ENCODE measurements at regions not wholly inside any gene's neighbourhood (a gene's known extent, or its start where the extent isn't known, plus 50 kb on each side); places are given as distances from the start of the nearest gene placed in this dataset.
A peak's percentile ranks its signal among the peaks of the same experiment; 100 is the strongest.

DNA sequence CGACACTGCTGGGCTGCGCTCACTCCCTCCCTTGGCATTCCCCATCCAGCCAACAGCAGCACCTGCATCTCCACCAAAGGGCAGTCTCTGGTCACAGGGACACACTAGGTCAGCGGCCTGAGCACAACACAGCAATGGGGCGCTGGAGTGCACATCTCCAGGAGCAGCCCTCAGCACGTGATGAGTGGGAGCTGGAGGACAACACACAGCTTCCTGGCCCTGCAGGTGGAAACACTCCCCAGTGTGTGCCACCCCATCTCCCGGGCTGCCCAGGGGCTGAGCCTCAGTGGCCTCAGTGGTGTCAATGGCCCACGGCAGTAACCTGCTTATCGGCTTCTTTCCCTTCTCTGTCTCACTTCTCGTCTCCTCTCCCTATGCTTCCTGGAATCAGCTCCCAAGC, 96.8 kb upstream of the VSTM2B start:
- ATAC-seq: no peak
- no peak for DNase-seq

DNA sequence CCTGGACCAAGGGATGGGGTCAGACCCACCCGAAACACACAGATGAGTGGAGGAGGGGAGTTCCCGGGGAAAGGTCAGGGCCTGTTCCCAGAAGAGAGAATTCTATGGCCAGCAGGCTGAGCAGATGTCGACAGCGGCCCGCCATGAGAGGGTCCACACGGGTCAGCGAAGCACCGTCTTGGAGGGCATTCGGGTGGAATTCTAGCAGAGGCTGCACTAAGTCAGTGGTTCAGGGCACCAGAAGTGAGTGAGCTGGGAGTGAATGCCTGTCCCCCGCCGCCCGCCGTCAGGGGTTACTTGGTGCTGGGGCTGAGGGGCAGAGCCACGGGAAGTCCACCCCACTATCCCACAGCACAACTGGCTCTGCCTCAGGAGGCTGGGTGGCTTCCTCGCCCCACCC, 96.2 kb upstream of the VSTM2B start:
- no peak for DNase-seq
- no peak for ATAC-seq

DNA sequence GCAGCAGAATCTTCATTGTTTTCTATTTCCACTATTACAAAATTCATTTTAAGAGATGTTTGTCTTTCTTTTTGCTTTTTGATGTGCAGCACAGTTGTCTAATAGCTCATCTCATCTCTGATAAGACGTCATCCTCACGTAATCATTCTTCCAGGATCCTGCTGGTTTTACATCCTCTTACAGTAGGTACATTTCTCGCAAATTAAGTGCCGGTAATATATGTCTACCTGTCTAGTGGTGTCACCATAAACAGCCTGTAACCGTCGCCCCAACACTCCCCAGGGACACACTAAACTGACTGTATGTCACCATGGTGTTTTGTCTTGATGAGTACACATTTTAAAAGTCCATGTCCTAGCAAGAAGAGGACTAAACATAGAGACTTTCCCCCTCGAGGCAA, 94.5 kb upstream of the VSTM2B start:
- no peak for DNase-seq
- ATAC-seq: no peak

DNA sequence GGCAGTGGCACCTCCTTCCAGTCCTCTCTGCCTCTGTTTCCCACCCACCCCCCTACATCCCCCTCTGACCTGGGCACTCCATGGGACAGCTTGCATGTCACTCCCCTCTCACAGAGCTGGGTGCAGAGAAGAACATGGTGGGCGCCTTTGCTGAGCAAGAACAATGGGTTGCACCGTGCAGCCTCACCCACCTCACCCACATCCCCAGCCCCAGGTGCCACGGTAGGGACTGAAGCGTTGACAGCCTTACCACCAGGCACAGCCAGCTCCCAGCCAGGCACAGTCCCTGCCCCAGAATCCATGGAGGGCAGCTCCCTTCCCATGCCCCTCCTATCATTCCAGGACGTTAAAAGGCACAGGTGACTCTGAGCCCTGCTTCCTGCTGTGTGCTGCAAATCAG, 93.1 kb upstream of the VSTM2B start:
- ATAC-seq (no peak), DNase-seq (no peak)

DNA sequence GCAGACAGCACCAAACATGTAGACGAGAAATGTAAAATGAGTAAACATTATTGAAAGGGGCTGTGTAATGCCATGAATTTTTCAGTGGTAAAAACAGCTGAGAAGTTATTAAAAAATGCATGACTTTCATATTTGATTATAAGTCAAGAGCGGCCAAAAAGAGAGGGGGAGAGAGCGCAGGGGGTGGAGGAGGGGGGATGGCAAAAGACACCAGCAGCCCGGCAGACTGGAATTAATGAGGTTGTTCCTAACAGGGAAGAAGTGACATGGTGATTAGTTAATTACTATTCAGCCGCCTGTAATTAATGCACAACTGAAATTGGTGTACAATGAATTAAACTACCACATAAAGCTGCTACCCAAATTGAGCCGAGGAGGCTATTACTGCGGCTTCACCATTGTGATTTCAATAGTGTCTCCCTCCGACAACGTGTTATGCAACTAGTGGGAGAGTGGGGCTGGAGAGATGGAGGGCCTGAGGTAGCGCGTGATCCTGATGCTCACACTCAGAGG, 89.1 kb upstream of the VSTM2B start:
- DNase-seq: no peak
- ATAC-seq: no peak

DNA sequence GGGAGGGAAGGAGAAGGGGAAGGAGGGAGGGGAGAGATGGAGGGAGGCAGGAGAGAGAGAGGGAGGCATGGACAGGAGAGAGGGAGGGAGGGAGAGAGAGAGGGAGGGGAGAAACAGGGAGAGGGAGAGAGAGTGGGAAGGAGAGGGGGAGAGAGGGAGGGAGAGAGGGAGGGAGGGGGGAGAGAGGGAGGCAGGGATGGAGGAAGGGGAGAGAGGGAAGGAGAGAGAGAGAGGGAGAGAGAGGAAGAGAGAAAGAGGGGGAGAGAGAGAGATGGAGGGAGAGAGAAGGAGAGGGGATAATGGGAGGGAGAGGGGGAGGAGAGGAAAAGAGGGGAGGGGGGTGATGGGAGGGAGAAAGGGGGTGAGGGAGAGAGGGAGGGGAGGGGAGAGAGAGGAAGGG, 86.8 kb upstream of the VSTM2B start:
- no peak for ATAC-seq
- DNase-seq: no peak

DNA sequence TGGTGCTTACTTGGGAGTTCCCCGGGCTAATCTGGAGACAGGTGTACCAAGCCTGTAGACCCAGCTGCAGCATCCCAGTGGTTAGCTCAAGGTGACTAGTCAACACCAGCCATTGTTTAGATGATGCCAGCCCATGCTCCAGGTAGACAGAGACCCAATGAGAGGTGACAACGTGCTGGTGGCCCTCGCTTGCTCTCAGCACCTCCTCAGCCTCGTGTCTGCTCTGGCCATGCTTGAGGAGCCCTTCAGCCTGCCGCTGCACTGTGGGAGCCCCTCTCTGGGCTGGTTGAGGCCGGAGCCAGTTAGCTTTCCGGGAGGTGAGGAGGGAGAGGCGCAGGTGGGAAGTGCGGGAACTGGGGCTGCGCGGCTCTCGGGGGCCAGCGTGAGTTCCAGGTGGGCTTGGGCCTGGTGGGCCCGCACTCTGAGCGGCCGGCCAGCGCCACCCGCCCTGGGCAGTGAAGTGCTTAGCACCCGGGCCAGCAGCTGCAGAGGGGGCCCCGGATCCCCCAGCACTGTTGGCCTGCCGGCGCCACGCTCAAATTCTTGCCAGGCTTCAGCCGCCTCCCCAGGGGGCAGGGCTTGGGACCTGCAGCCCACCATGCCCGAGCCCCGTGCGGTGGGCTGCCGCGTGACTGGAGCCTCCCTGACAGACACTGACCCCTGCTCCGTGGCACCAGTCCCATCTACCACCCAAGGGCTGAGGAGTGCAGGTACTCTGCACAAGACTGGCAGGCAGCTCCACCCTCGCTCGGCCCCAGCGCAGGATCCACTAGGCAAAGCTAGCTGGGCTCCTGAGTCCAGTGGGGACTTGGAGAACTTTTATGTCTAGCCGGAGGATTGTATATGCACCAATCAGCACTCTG, 85.9 kb upstream of the VSTM2B start:
- ATAC-seq (no peak), DNase-seq (no peak)

DNA sequence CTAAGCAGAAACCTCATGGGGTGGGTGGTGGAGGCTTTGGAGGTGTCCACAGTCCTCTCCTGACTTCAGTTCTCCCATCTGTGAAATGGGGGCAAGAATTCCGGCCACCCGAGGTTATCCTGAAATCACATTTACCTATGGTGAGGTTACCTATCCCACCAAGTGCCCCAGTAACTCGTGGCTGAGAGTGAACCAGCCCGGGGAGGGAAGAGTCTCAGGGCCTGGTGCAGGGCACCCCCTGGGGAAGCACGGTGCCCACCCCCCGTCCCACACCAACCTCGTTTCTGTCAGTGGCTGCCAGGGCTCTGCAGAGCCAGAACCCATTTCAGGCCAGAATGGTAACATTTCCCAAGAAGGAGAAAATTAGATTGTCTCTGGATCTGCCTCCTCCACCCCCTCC, 83.7 kb upstream of the VSTM2B start:
- no peak for ATAC-seq
- no peak for DNase-seq

DNA sequence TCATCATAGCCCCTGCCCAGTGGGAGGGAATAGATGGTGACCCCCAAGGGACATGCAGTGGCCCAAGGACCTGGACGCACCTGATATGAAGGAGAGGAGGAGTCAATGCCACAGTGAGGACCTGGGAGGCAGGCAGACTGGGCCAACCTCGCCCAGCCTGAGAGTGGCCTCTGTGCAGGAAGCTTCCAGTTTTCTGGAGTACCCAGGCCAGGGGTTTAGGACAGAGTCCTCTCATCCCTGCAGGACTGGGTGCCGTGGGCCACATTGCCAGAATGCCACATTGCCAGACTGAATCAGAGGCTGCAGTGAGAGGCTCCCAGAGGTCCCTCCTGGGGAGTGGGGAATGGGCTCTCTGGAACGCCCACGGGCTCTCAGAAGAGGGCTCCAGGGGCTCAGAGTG, 82.9 kb upstream of the VSTM2B start:
- no peak for DNase-seq
- ATAC-seq: no peak

DNA sequence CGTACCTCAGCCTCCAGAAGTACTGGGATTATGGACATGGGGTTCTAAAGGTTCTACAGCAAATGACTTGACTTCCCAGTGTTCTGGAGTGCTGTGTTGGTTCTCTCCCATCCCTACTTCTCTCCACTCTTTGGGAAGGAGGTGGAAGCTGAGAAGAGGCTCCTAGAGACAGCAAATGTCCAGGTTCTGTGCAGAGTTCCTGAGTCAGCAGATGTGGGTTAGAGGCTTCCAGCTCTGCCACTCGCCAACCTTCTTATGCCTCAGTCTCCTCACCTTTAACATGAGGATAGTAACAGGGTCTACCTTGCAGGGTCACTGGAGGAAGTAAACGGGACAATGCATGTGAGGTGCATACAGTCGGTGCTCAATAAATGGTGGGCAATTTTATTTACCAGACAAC, 80.5 kb upstream of the VSTM2B start:
- DNase-seq: no peak
- no peak for ATAC-seq

DNA sequence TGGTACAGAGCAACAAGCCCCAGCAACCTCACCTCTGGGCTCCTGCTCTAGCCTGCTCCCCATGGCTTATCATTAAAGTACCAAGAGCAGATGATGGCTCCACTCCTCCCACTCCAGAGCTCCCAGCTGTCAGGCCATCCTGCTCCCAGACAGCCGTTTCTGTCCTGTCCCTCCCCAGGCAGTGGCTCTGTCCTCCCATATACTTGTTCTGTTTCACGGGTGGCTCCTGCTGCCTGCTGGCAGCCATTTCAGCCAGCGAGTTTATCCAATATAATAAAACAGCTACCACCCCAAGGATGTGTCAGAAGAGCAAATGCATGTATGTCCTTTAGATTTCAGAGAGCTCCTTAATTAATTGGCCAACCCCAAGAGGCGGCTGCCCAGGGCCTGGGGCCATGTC, 79.4 kb upstream of the VSTM2B start:
- no peak for DNase-seq
- no peak for ATAC-seq

DNA sequence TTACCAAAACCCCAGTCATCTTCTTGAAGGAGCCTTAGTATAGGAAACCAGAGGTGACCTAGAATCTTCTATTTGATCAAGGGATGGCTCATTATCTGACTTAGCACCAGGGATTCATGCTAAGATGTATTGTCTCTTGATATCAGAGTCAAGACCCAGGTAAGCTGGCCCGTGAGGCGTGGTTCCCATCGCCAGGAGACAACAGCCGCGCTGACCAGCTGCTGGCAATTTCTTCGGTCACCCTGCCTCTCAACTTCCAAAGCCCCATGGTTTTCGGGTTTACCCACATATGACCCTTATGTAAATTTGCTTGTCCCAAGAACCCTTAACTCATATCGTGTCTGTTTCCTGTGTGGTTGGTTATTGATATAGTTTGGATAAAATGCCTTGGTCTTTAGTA, 77.7 kb upstream of the VSTM2B start:
- DNase-seq (no peak), ATAC-seq (no peak)

DNA sequence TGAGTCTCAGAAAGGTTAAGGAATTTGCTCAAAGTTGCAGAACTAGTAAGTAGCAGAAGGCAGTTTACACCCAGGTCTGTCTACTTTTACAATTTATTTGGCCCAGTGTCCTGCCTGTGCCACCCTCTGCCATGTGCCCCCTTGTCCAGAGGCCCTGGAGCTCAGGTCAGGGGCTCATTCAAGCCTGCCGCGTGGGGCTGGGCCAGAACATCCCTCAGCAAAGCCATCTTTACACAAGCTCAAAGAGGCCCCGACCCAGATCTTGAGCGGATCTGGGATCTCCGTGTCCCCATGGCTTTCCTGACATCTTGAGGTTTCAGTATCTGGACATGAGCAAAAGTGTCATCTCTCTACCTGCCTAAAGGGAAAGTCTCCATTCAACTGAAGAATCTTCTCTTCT, 76.4 kb upstream of the VSTM2B start:
- DNase-seq: no peak
- ATAC-seq: no peak

DNA sequence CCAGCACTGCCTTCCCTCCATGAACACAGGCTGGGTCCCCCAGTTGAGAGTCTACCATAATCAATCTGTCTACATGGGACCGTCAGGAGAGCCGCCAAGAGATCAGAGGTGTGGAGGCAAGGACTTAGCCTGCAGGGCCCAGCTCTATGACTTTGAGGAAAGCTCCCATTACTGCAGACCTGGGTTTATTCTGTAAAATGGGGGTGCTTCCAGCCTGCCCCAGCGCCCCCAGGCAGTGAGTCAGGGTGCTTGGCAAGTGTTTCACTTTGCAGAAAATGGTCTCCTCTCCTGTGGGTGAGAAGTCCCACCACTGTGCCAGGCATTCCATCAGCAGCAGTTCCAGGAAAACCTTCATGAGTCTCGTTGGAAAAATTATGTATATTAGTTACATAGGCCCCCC, 75.5 kb upstream of the VSTM2B start:
- ATAC-seq (no peak), DNase-seq (no peak)

DNA sequence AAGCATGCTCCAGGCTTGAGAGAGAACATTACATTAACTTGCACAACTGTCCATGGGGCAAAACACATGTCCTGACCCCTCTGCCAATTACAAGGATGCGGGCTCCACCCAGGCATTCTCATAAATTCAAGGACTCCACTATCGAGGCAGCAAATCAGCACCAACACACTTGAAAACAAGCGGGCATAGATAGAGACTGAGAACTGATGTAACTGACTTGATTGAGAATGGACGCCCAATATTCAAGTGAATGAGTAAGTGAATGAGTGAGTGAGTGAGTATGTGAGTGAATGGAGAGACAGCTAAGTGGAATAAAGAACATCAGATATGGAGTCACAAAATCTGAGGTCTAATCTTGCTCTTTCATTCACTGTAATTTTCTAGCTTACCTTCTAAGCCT, 75.0 kb upstream of the VSTM2B start:
- no peak for DNase-seq

DNA sequence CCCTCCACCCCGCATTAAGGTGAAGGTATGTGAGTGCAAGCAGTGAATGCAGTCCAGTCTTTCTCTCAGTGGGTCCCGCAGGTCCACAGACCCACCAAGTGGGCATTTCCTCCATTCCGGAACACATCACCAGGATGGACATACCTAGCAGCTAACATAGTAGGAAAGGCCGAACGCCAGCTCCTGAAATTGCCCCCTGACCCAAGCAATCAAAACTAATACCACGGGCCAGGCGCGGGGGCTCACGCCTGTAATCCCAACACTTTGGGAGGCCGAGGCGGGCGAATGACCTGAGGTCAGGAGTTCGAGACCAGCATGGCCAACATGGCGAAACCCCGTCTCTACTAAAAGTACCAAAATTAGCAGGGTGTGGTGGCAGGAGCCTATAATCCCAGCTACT, 71.7 kb upstream of the VSTM2B start:
- DNase-seq (no peak), ATAC-seq (no peak)

More for the DNA sequence above, 75.0 kb upstream of the VSTM2B start:
- no peak for ATAC-seq

DNA sequence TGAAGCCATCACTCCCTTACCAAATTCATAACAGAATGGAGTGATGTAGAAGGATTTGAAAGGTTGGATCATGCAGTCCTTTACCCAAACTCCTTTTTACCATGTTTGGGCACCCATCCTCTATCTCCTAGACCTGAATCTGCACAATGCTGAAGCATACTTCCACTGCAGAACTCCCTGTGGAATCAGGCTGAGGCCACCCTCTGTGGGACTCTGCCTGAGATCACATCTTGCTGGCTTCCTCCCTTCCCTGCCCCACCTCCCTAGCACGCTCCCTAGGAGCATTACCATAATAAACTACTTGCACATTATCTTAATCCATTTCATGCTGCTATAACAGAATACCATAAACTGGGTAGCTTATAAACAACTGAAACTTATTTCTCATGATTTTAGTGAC, 68.4 kb upstream of the VSTM2B start:
- DNase-seq (no peak), ATAC-seq (no peak)

DNA sequence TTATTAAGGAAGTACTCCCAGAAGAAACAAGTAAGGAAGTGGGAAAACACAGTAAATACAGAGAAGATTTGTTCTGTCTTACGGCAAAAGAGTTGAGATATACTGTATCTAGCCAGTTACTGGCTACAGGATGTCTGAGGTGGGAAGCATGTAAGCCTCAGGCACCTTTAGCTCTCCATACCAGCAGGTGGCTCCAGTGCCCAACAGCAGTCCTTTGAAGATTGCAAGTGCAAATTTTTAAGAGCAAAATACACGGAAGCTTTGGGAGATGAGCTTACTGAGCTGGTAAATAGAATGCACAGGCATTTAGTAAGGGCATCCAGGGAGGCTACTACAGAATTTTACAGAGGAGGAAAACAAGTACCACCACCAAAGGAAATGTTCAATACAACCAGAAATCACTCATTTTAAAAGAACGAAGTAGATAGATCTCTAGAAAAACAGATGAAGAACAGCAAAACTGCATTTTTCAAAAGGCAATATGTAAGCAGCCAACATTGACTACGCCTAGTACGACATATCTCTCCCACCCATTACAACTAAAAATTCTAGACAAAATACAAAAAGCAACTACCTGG, 57.9 kb upstream of the VSTM2B start:
- no peak for ATAC-seq
- peak; percentile 20 for DNase-seq

DNA sequence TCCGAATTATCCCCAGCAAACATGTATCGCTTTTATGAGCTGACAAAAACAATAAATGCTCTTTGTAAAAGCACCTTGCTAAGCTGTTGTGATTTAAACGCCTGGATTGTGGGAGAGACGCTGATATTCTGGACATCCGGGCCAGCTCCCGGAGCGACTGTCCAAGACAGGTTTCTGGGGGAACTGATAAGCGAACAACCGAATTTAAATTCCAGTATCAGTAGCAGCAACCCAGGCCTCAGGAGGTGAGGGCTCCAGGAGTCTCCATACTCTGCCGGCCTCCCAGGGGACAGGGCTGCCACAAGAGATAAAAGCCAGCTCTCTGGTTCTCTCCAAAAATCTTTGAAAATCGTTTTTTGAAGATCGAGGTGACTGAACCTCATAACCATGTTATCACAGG, 50.3 kb upstream of the VSTM2B start:
- DNase-seq: no peak
- ATAC-seq: no peak

All from stimulated activated naive CD8-positive, alpha-beta T cell treated with anti-CD3 and anti-CD28 coated beads, Interleukin-15, Interleukin-2, amounts not matched to agents 100 U/mL and 50 U/mL, for 24 hours (primary cell).